ENCODE measurements at regions not wholly inside any gene's neighbourhood (a gene's known extent, or its start where the extent isn't known, plus 50 kb on each side); places are given as distances from the start of the nearest gene placed in this dataset.

DNA sequence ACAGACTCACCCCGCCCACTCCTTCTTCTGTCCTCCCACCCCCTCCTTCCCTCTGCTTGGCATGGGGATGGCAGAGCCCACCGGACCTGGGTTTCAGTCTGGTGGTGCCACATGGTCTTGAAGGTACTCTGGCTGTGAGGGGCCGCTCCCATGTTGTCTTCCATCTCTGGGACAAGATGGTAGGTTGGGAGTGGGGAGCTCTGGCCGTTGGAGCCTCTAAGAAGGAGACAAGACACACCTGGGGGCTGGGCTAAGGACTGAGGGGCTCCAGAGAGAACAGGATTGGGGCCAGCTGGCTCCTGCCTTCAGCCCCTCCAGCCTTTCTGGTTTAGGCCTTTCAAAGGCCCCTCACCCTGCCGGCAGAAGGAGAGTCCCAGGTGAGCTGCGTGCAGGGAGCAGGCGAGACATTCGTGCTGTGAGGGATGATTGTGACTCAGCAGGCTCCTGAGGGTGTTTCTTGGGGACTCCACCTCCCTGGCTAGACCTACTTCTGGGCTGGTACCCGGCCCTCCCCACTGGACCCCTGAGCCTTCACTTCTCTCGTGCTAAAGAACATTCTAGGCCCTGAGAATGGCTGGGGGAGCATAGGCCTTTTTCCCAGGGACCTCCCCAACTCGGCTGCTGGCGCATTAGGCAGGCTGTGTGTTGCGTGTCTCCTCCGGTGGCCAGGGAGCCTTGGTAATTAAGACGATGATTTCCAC is 128.2 kb upstream of the HAAO start:
- TF ChIP-seq RAD21 (IDR thresholded peaks at IDR 0.05; ENCODE audit: low read depth) (no peak), MAX (IDR thresholded peaks at IDR 0.05) (no peak), EGR1 (IDR thresholded peaks at IDR 0.05) (no peak), EP300 (IDR thresholded peaks at IDR 0.05; ENCODE audit: borderline replicate concordance) (no peak), ZBTB7A (IDR thresholded peaks at IDR 0.05; ENCODE audit: low read depth) (no peak), REST (IDR thresholded peaks at IDR 0.05; ENCODE audit: low read depth) (no peak), CREB1 (IDR thresholded peaks at IDR 0.05; ENCODE audit: low read depth) (no peak), YY1 (IDR thresholded peaks at IDR 0.05; ENCODE audit: low read depth) (no peak), NFIC (IDR thresholded peaks at IDR 0.05) (no peak), TAF1 (IDR thresholded peaks at IDR 0.05; ENCODE audit: low read depth) (no peak), TCF12 (IDR thresholded peaks at IDR 0.05; ENCODE audit: low read depth) (no peak), FOXM1 (IDR thresholded peaks at IDR 0.05; ENCODE audit: borderline replicate concordance, low read depth) (no peak), TEAD4 (IDR thresholded peaks at IDR 0.05) (no peak)

Data from Ishikawa (cell line).